Suprapubic skin (tissue), 4 donors: ENCODE measurements at regions not wholly inside any gene's neighbourhood (a gene's known extent, or its start where the extent isn't known, plus 50 kb on each side); places are given as distances from the start of the nearest gene placed in this dataset.

Experiments
- DNase-seq, 2 donors: peaks; one replicate each; pipeline ENCODE4 v3.0.0-alpha.2; 2019; ENCODE audit warnings: low spot score in 2 of 2
- H3K27ac ChIP-seq: fragments of 200-600 bp; sonication (generic); one replicate; pipeline ENCODE4 v1.5.1; 2019
- H3K27me3 ChIP-seq: fragments of 200-600 bp; sonication (generic); one replicate; pipeline ENCODE4 v1.5.1; 2019
- H3K36me3 ChIP-seq: fragments of 200-600 bp; sonication (generic); one replicate; pipeline ENCODE4 v1.5.1; 2019
- H3K4me1 ChIP-seq: fragments of 200-600 bp; sonication (generic); one replicate; pipeline ENCODE4 v1.5.1; 2019
- H3K4me3 ChIP-seq: fragments of 200-600 bp; sonication (generic); one replicate; pipeline ENCODE4 v1.5.1; 2019; ENCODE audit warnings: mild to moderate bottlenecking
- H3K9me3 ChIP-seq: fragments of 200-600 bp; sonication (generic); one replicate; pipeline ENCODE4 v1.5.1; 2019
- CTCF ChIP-seq, 2 donors: fragments of 200-600 bp in 1 of 2; fragments of 450-650 bp in 1 of 2; sonication (generic) in 1 of 2; IDR thresholded peaks; one replicate each; pipeline ENCODE4 v1.5.1; 2016 to 2019; ENCODE audit warnings: antibody characterized with exemption in 2 of 2, mild to moderate bottlenecking in 1 of 2, moderate library complexity in 1 of 2
- EP300 ChIP-seq: sonication (generic); formaldehyde crosslinking; IDR thresholded peaks from one replicate; pipeline ENCODE4 v1.6.1; 2017; ENCODE audit warnings: antibody characterized with exemption
- POLR2A ChIP-seq, 2 donors: fragments of 450-650 bp; IDR thresholded peaks; one replicate each; pipeline ENCODE4 v1.6.1; 2017; ENCODE audit warnings: antibody characterized with exemption in 2 of 2, mild to moderate bottlenecking in 2 of 2, moderate library complexity in 2 of 2
- POLR2AphosphoS5 ChIP-seq, 3 donors: sonication (generic); formaldehyde crosslinking; IDR thresholded peaks; one replicate each; pipeline ENCODE4 v1.6.1; 2017; ENCODE audit warnings: antibody characterized with exemption in 3 of 3
- WGBS: methylation state at CpG from one replicate; pipeline ENCODE4 v1.1.5; 2018; 5-methylcytosine and 5-hydroxymethylcytosine counted together

- Histone ChIP-seq H3K4me1 (peaks cover 9% of the 10 kb centered on the region), H3K27ac (no peak overlapping the region), H3K9me3 (no peaks in the 10 kb centered on the region), H3K27me3 (no peaks in the 10 kb centered on the region), H3K4me3 (no peak overlapping the region), H3K36me3 (no peaks in the 10 kb centered on the region)
- TF ChIP-seq EP300 (no peak), POLR2A (IDR thresholded peaks at IDR 0.05) (no peak), CTCF (IDR thresholded peaks at IDR 0.05) (no peak), POLR2AphosphoS5 (IDR thresholded peaks at IDR 0.05) (no peak)
- DNase-seq, result no peak
- WGBS, result 32% methylated on average over 4 of the region's 4 CpGs
Observed at GRCh38 chr5:74935752-74936091, 69.5 kb upstream of the FAM169A start.

- H3K9me3 ChIP-seq, result no peaks in the 10 kb centered on the region
- H3K36me3 ChIP-seq, result no peaks in the 10 kb centered on the region
- no peaks in the 10 kb centered on the region for H3K27me3 ChIP-seq
- DNase-seq, result no peak
- no peak overlapping the region for H3K27ac ChIP-seq
- TF ChIP-seq CTCF (IDR thresholded peaks at IDR 0.05) (no peak), EP300 (no peak), POLR2AphosphoS5 (IDR thresholded peaks at IDR 0.05) (no peak), POLR2A (IDR thresholded peaks at IDR 0.05) (no peak)
- WGBS, result 37% methylated on average over 9 of the region's 9 CpGs
- H3K4me1 ChIP-seq, result peaks cover 9% of the 10 kb centered on the region
- H3K4me3 ChIP-seq, result no peak overlapping the region
Observed at GRCh38 chr5:74934949-74935751, 69.0 kb upstream of the FAM169A start.

GRCh38 chr5:74927336-74927735 lies 61.1 kb upstream of the FAM169A start:
- DNase-seq, result no peak
- no peak overlapping the region for H3K27ac ChIP-seq
- no peak overlapping the region for H3K4me3 ChIP-seq
- H3K4me1 ChIP-seq, result no peaks in the 10 kb centered on the region
- H3K9me3 ChIP-seq, result no peaks in the 10 kb centered on the region
- WGBS, result 73% methylated on average over 2 of the region's 2 CpGs
- no peaks in the 10 kb centered on the region for H3K27me3 ChIP-seq
- H3K36me3 ChIP-seq, result no peaks in the 10 kb centered on the region
- TF ChIP-seq CTCF (IDR thresholded peaks at IDR 0.05) (no peak), EP300 (no peak), POLR2AphosphoS5 (IDR thresholded peaks at IDR 0.05) (no peak), POLR2A (IDR thresholded peaks at IDR 0.05) (no peak)

GRCh38 chr5:74919487-74919886 lies 53.3 kb upstream of the FAM169A start:
- Histone ChIP-seq H3K9me3 (no peaks in the 10 kb centered on the region), H3K27me3 (no peaks in the 10 kb centered on the region), H3K4me1 (no peaks in the 10 kb centered on the region), H3K36me3 (no peaks in the 10 kb centered on the region), H3K4me3 (no peak overlapping the region), H3K27ac (no peak overlapping the region)
- TF ChIP-seq POLR2AphosphoS5 (IDR thresholded peaks at IDR 0.05) (no peak), POLR2A (IDR thresholded peaks at IDR 0.05) (no peak), CTCF (IDR thresholded peaks at IDR 0.05) (peak in 1 of 2 donors; percentile 48)
- WGBS, result 10% methylated on average over 6 of the region's 6 CpGs
- no peak for DNase-seq

- Histone ChIP-seq H3K4me3 (no peak overlapping the region), H3K36me3 (no peaks in the 10 kb centered on the region), H3K4me1 (no peaks in the 10 kb centered on the region), H3K27ac (no peak overlapping the region), H3K9me3 (no peaks in the 10 kb centered on the region), H3K27me3 (no peaks in the 10 kb centered on the region)
- TF ChIP-seq CTCF (IDR thresholded peaks at IDR 0.05) (no peak), POLR2AphosphoS5 (IDR thresholded peaks at IDR 0.05) (no peak), EP300 (no peak), POLR2A (IDR thresholded peaks at IDR 0.05) (no peak)
- DNase-seq, result no peak
- 80% methylated on average over 4 of the region's 4 CpGs for WGBS
Observed at GRCh38 chr5:74919041-74919440, 52.9 kb upstream of the FAM169A start.
